Body of pancreas (tissue), 4 donors: ENCODE measurements at regions not wholly inside any gene's neighbourhood (a gene's known extent, or its start where the extent isn't known, plus 50 kb on each side); places are given as distances from the start of the nearest gene placed in this dataset.

Source experiments
- POLR2A ChIP-seq, 3 donors: fragments of 450-650 bp; IDR thresholded peaks; one replicate each; pipeline ENCODE4 v1.6.1; 2016; ENCODE audit warnings: antibody characterized with exemption in 3 of 3, mild to moderate bottlenecking in 2 of 3
- TF ChIP-seq, protein P1 (sequence below), 7 experiments: fragments of 450-650 bp in 4 of 7; fragments of 200-600 bp in 3 of 7; sonication (generic) in 3 of 7; IDR thresholded peaks; one replicate each; pipeline ENCODE4 v1.5.1; 2016 to 2019; ENCODE audit warnings: antibody characterized with exemption in 7 of 7

DNA sequence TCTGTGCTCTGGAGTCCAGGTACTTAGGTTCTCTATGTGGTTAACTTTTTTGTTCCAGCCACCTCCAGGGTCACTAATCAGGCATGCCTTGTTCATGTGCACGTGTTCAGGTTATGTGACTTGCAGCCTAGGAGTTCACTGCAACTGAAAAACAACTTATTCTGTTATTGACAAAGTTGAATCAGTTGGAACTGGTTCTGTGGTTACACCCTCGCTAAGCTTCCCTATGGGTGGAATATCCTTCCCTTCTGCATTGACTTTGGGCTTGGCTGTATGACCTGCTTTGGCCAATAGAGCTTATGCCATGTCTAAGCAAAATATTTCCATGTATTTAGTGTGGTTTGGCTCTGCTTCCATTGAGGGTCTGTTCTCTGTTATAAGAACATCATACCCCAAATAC, 66.0 kb upstream of the DNAH14 start:
- TF ChIP-seq, protein P1, sequence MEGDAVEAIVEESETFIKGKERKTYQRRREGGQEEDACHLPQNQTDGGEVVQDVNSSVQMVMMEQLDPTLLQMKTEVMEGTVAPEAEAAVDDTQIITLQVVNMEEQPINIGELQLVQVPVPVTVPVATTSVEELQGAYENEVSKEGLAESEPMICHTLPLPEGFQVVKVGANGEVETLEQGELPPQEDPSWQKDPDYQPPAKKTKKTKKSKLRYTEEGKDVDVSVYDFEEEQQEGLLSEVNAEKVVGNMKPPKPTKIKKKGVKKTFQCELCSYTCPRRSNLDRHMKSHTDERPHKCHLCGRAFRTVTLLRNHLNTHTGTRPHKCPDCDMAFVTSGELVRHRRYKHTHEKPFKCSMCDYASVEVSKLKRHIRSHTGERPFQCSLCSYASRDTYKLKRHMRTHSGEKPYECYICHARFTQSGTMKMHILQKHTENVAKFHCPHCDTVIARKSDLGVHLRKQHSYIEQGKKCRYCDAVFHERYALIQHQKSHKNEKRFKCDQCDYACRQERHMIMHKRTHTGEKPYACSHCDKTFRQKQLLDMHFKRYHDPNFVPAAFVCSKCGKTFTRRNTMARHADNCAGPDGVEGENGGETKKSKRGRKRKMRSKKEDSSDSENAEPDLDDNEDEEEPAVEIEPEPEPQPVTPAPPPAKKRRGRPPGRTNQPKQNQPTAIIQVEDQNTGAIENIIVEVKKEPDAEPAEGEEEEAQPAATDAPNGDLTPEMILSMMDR (IDR thresholded peaks at IDR 0.05), result no peak
- TF ChIP-seq POLR2A (IDR thresholded peaks at IDR 0.05), result no peak
